GM12865 (cell line): ENCODE measurements at regions not wholly inside any gene's neighbourhood (a gene's known extent, or its start where the extent isn't known, plus 50 kb on each side); places are given as distances from the start of the nearest gene placed in this dataset.

Experiments
- DNase-seq: peaks from one replicate; pipeline ENCODE4 v3.0.0; 2010; ENCODE audit warnings: low read depth
- H3K4me3 ChIP-seq: 2 replicates; pipeline ENCODE4 v1.5.1; 2011; ENCODE audit warnings: mild to moderate bottlenecking, low read depth, low read length, control low read depth
- CTCF ChIP-seq: IDR thresholded peaks from 2 replicates; pipeline ENCODE4 v1.5.1; 2011; ENCODE audit warnings: low read length, control low read depth, low read depth, inconsistent platforms; ENCODE audit not compliant: insufficient read depth; ENCODE audit errors: missing control alignments

- H3K4me3 ChIP-seq = no peak overlapping the region
- TF ChIP-seq CTCF = no peak
- no peak for DNase-seq
Measured at GRCh38 chr7:116317907-116318306, 107.6 kb downstream of the TES start.

DNA sequence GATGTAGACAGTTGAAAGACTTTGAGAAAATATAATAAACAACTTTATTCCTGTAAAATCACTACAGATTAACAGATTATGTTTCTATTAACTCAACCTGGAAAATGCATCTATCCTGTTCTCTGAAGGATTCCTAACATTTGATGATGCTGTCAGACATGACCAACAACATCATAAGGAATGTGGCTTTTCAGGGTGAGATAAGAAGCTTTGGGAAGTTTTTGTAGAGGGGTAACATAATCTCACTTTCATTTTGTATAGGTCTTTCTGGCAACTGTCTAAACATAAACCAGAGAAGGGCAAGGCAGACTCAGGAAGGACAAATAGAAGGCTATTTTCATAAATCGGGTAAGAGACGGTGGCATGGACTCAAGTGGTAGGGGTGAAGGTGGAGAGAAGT lies 112.2 kb downstream of the TES start:
- no peak for TF ChIP-seq CTCF
- DNase-seq = no peak
- H3K4me3 ChIP-seq = no peak overlapping the region

- no peak overlapping the region for H3K4me3 ChIP-seq
- TF ChIP-seq CTCF = no peak
- DNase-seq = no peak
Measured at GRCh38 chr7:116324582-116324981, 114.2 kb downstream of the TES start.

GRCh38 chr7:116325517-116325916 lies 115.2 kb downstream of the TES start:
- no peak overlapping the region for H3K4me3 ChIP-seq
- no peak for DNase-seq
- no peak for TF ChIP-seq CTCF

GRCh38 chr7:116327135-116327534 lies 116.8 kb downstream of the TES start:
- H3K4me3 ChIP-seq = no peak overlapping the region
- DNase-seq = no peak
- no peak for TF ChIP-seq CTCF

DNA sequence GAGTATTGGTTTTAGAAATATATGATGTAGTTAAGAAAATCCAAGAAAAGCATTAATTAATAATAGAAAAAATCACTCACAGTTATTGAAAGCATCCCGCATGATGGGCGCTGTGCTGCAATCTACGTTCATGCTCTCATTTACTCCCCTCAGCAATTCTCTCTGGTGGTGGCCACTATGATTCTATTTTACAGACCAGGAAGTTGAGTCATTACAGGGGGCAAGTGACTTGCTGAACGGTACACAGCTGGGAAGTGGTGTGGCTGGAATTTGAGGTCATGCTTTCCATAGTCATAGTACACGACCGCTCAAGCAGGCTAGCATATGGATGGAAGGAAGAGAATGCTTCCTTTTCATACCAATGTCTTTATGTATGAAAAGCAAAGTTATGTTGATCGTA lies 117.4 kb downstream of the TES start:
- no peak for DNase-seq
- no peak overlapping the region for H3K4me3 ChIP-seq
- TF ChIP-seq CTCF = no peak

DNA sequence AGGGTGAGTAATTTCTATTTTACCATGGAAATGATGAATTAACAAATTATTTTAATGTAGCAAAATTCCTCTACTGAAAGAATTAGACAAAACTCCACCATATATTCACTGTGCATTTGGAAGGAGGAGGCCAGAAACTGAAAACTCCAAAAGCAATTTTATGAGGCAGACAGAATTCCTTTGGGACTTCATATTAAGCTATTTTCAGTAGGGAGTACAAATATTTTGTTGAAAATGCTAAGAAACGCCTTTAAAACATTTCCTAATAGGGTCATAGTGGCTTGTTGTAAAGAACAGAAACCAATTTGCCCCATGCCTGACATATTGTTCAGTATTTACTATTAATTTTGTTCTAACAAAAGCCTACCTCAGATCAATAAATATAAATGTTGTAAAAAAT lies 117.8 kb downstream of the TES start:
- no peak for TF ChIP-seq CTCF
- no peak for DNase-seq
- H3K4me3 ChIP-seq = no peak overlapping the region
